K562 (cell line): ENCODE measurements at regions not wholly inside any gene's neighbourhood (a gene's known extent, or its start where the extent isn't known, plus 50 kb on each side); places are given as distances from the start of the nearest gene placed in this dataset.

ENCODE experiments used
- ATAC-seq: fragments of 200-7000 bp; cut with Tn5 transposase; 3 replicates; pipeline ENCODE4 v1.9.1; 2020; ENCODE audit warnings: moderate library complexity
- BruUV-seq: library from RNA; stranded (reverse); fragments of 400-500 nt; replicated peaks from 2 replicates; lab custom pipeline; 2021; lab: Mats Ljungman, UMichigan
- CTCF ChIA-PET: fragments of 300-600 bp; formaldehyde crosslinking; extraction: SDS; loops from one replicate; lab custom pipeline; 2021; ENCODE audit warnings: low intra/inter-chr PET ratio; lab: Yijun Ruan, JAX
- POLR2A ChIA-PET: fragments of 300-600, 350-650 bp; sonication (Branson Sonifier 250); formaldehyde crosslinking; extraction: SDS; loops from one replicate; lab custom pipeline; 2021; ENCODE audit warnings: antibody characterized with exemption, inconsistent platforms; lab: Yijun Ruan, JAX
- DNase-seq, 4 experiments: peaks; one replicate each; pipeline versions ENCODE4 v3.0.0 to v3.0.0-alpha.2; 2011 to 2018; ENCODE audit warnings: low spot score in 3 of 4, mixed read lengths in 3 of 4; ENCODE audit errors: extremely low read depth in 1 of 4
- FAIRE-seq: peaks from 2 replicates; lab custom pipeline; 2011; peaks lifted over from hg19 to GRCh38; lab: Jason Lieb, UNC
- H2AFZ ChIP-seq: 2 replicates; pipeline ENCODE4 v1.6.0; 2011; ENCODE audit warnings: low read depth, low read length, control low read depth, inconsistent platforms
- H3K27ac ChIP-seq: fragments of 200-600 bp; 3 replicates; pipeline ENCODE4 v1.8.0; 2011; ENCODE audit warnings: low read depth, mild to moderate bottlenecking, control low read depth, inconsistent platforms, low read length, moderate library complexity, mixed read lengths; ENCODE audit errors: extremely low read depth
- H3K27me3 ChIP-seq, 2 experiments: fragments of 300-600 bp in 1 of 2; 2 replicates in 1 of 2; 3 replicates in 1 of 2; pipeline versions ENCODE4 v1.6.0 to v1.8.0; 2011; ENCODE audit warnings: inconsistent platforms in 2 of 2, low read length in 2 of 2, mild to moderate bottlenecking in 1 of 2, mixed read lengths in 1 of 2, moderate library complexity in 1 of 2; ENCODE audit not compliant: control insufficient read depth in 2 of 2, insufficient read depth in 2 of 2
- H3K36me3 ChIP-seq: fragments of 300-600 bp; 3 replicates; pipeline ENCODE4 v1.8.0; 2011; ENCODE audit warnings: mild to moderate bottlenecking, low read length, inconsistent platforms; ENCODE audit not compliant: control insufficient read depth, insufficient read depth
- H3K4me1 ChIP-seq, 2 experiments: fragments of 200-600 bp in 1 of 2; replicated peaks in 1 of 2; 2 replicates in 1 of 2; 3 replicates in 1 of 2; pipeline versions ENCODE4 v1.5.1 to v1.8.0; 2011; ENCODE audit warnings: inconsistent platforms in 2 of 2, low read length in 2 of 2, mild to moderate bottlenecking in 1 of 2, mixed read lengths in 1 of 2, moderate library complexity in 1 of 2; ENCODE audit not compliant: control insufficient read depth in 2 of 2, insufficient read depth in 2 of 2
- H3K4me2 ChIP-seq: 2 replicates; pipeline ENCODE4 v1.6.1; 2011; ENCODE audit warnings: low read length, control low read depth, inconsistent platforms, mixed read lengths; ENCODE audit not compliant: insufficient read depth
- H3K4me3 ChIP-seq: fragments of 200-600 bp; sonication (generic), shearing (Covaris generic); 2 replicates; pipeline ENCODE4 v1.5.1; 2016; ENCODE audit warnings: control low read depth, inconsistent platforms
- H3K79me2 ChIP-seq: fragments of 200-600 bp; 3 replicates; pipeline ENCODE4 v1.8.0; 2011; ENCODE audit warnings: low read length, inconsistent platforms; ENCODE audit not compliant: control insufficient read depth, insufficient read depth
- H3K9ac ChIP-seq, 2 experiments: 2 replicates each; pipeline versions ENCODE4 v1.6.0 to v1.6.1; 2011; ENCODE audit warnings: low read depth in 2 of 2, low read length in 2 of 2, control low read depth in 1 of 2, inconsistent platforms in 1 of 2, mild to moderate bottlenecking in 1 of 2, mixed read lengths in 1 of 2; ENCODE audit not compliant: insufficient read depth in 1 of 2
- H3K9me1 ChIP-seq: one replicate; pipeline ENCODE4 v1.6.0; 2011; ENCODE audit warnings: inconsistent platforms, mild to moderate bottlenecking, low read length, moderate library complexity; ENCODE audit not compliant: control insufficient read depth, insufficient read depth
- H3K9me3 ChIP-seq: replicated peaks from 2 replicates; pipeline ENCODE4 v1.5.1; 2011; ENCODE audit warnings: low read depth, low read length, inconsistent platforms; ENCODE audit not compliant: control insufficient read depth, insufficient read depth
- H4K20me1 ChIP-seq: replicated peaks from 2 replicates; pipeline ENCODE4 v1.6.1; 2011; ENCODE audit warnings: low read length, inconsistent platforms, mixed read lengths; ENCODE audit not compliant: control insufficient read depth, insufficient read depth
- ARID3A ChIP-seq: IDR thresholded peaks from 2 replicates; pipeline ENCODE4 v1.6.1; 2012; ENCODE audit warnings: low read depth, low read length, improper control_type of control experiment, borderline replicate concordance
- FIP1L1 ChIP-seq: fragments of 200-400 bp; formaldehyde crosslinking; IDR thresholded peaks from 2 replicates; pipeline ENCODE4 v1.6.1; 2018; ENCODE audit warnings: mild to moderate bottlenecking, low read depth, low read length; ENCODE audit not compliant: poor library complexity, severe bottlenecking
- HDAC8 ChIP-seq: fragments of 450-650 bp; IDR thresholded peaks from 2 replicates; pipeline ENCODE4 v1.6.1; 2016; ENCODE audit warnings: mild to moderate bottlenecking, missing genetic modification characterization, moderate library complexity, missing compliant biosample characterization
- MNT ChIP-seq, 2 experiments: fragments of 450-650 bp; conservative IDR thresholded peaks; 2 replicates each; pipeline ENCODE4 v1.6.1; 2017; ENCODE audit warnings: mild to moderate bottlenecking in 2 of 2, moderate library complexity in 2 of 2
- OTX1 ChIP-seq: fragments of 450-650 bp; formaldehyde crosslinking; IDR thresholded peaks from 2 replicates; pipeline ENCODE4 v1.4.0; 2022; ENCODE audit warnings: mild to moderate bottlenecking
- PTBP1 ChIP-seq: fragments of 200-400 bp; formaldehyde crosslinking; IDR thresholded peaks from 2 replicates; pipeline ENCODE4 v1.6.1; 2017; ENCODE audit warnings: low read depth, low read length
- ZNF12 ChIP-seq: sonication (generic); formaldehyde crosslinking; IDR thresholded peaks from 2 replicates; pipeline ENCODE4 v1.4.0; 2020; ENCODE audit warnings: mild to moderate bottlenecking, missing genetic modification reagents
- ZNF407 ChIP-seq: fragments of 450-650 bp; IDR thresholded peaks from 2 replicates; pipeline ENCODE4 v1.6.1; 2016; ENCODE audit warnings: low read depth
- WGBS: fragments of 100-300 bp; shearing (Covaris generic); methylation state at CpG from one replicate; pipeline ENCODE4 v1.1.6; 2016; ENCODE audit warnings: low coverage, mixed read lengths; ENCODE audit not compliant: insufficient coverage; ENCODE audit errors: missing lambda C conversion rate; 5-methylcytosine and 5-hydroxymethylcytosine counted together
- in situ Hi-C: fragments of 300-500 bp; cut with MboI; formaldehyde crosslinking; loops from 4 replicates; pipeline ENCODE4 v1.15.0; 2018; ENCODE audit warnings: inconsistent platforms, mixed read lengths
- intact Hi-C: fragments of 100-400 bp; cut with micrococcal nuclease; formaldehyde crosslinking; loops from 2 replicates; pipeline ENCODE4 v1.14.2; 2022

DNA sequence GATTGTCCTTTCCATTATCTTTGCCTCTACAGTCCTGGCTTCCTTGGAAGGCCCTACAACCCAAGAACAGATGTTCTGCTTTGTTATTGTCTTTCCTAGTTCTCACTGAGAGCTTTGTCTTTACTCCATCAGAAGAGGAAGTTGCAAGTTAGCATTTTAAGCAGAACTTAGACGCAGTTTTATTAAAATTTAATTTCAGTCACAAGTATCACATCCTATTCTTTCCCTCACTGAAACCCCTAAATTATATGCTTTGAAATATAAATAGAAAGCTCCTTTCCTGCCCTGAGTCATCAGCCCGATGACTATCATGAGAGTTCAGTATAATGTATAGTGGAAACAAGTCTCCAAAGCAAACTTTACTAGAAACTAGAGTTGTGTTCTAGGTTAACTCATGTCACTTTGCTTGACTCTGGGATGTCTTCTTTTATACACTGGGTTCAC lies 291.2 kb upstream of the RBMS3 start (continued):
- TF ChIP-seq ZNF407 = no peak

- Histone ChIP-seq H3K9ac (no peak overlapping the region), H3K9me1 (no peaks in the 10 kb centered on the region), H3K4me2 (no peak overlapping the region), H3K4me3 (no peak overlapping the region), H3K36me3 (no peaks in the 10 kb centered on the region), H3K27me3 (no peaks in the 10 kb centered on the region), H3K9me3 (peaks cover 2% of the 10 kb centered on the region; the same call in 1 of the 2 replicates), H3K4me1 (no peaks in the 10 kb centered on the region), H2AFZ (no peak overlapping the region), H3K27ac (no peak overlapping the region), H4K20me1 (no peaks in the 10 kb centered on the region), H3K79me2 (no peaks in the 10 kb centered on the region)
- CTCF ChIA-PET = no interaction called here
- intact Hi-C loops (no loop called here), in situ Hi-C loops (no loop called here)
- FAIRE-seq = no peak
- ATAC-seq = no peak
- no peak for DNase-seq
- WGBS = 0% methylated on average over 6 of the region's 6 CpGs
- no TSS peak for BruUV-seq
- POLR2A ChIA-PET = no interaction called here
- TF ChIP-seq ZNF12 (no peak), OTX1 (CRISPR knock-in tag) (no peak), MNT (conservative IDR thresholded peaks at IDR 0.05) (no peak), FIP1L1 (no peak), PTBP1 (no peak), HDAC8 (tag) (no peak), ARID3A (no peak)
Measured at GRCh38 chr3:28994161-28994905, 286.5 kb upstream of the RBMS3 start.
